ENCODE measurements at regions not wholly inside any gene's neighbourhood (a gene's known extent, or its start where the extent isn't known, plus 50 kb on each side); places are given as distances from the start of the nearest gene placed in this dataset.
"Not testable (repeated sequence)": the region's sequence is repeated elsewhere in the genome, so short reads cannot be mapped to it uniquely, and the experiment has no call there.

DNA sequence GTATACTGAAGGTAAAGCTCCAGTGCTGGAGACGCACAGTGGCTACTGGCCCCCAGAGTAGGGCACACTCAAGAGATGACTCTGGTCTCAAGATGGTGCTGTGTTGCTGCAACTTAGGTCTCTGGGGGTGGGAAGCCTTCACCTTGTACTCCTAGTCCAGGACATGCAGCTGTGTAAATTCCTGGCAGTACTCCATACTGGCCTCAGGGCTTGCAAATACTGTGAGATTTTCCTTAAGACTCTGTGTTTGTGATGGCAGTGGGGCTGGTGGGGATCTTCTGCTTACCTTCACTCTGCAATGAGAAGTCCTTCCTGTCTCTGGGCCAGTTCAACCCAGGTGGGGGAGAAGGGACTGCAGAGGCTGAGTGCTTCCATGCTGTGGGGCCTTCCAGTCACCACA lies 102.9 kb downstream of the THSD1 start:
- not testable (repeated sequence) for TF ChIP-seq EZH2phosphoT487 (IDR thresholded peaks at IDR 0.05; ENCODE audit: unreplicated experiment); POLR2AphosphoS5 (IDR thresholded peaks at IDR 0.05; ENCODE audit: low read depth); EZH2 (IDR thresholded peaks at IDR 0.05; ENCODE audit: low read depth, unreplicated experiment)
- TF ChIP-seq, protein P1, sequence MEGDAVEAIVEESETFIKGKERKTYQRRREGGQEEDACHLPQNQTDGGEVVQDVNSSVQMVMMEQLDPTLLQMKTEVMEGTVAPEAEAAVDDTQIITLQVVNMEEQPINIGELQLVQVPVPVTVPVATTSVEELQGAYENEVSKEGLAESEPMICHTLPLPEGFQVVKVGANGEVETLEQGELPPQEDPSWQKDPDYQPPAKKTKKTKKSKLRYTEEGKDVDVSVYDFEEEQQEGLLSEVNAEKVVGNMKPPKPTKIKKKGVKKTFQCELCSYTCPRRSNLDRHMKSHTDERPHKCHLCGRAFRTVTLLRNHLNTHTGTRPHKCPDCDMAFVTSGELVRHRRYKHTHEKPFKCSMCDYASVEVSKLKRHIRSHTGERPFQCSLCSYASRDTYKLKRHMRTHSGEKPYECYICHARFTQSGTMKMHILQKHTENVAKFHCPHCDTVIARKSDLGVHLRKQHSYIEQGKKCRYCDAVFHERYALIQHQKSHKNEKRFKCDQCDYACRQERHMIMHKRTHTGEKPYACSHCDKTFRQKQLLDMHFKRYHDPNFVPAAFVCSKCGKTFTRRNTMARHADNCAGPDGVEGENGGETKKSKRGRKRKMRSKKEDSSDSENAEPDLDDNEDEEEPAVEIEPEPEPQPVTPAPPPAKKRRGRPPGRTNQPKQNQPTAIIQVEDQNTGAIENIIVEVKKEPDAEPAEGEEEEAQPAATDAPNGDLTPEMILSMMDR (conservative IDR thresholded peaks at IDR 0.05; ENCODE audit: low read depth in 2 of 2) = not testable (repeated sequence)

Measured in GM23338 (cell line).